ENCODE measurements at regions not wholly inside any gene's neighbourhood (a gene's known extent, or its start where the extent isn't known, plus 50 kb on each side); places are given as distances from the start of the nearest gene placed in this dataset.

GRCh38 chr13:103976371-103976770 lies 910.2 kb upstream of the SLC10A2 start:
- no peak for DNase-seq (ENCODE audit: low read depth in 1 of 2, low spot score in 1 of 2)

GRCh38 chr13:103973740-103974139 lies 907.5 kb upstream of the SLC10A2 start:
- no peak for DNase-seq (ENCODE audit: low read depth in 1 of 2, low spot score in 1 of 2)

DNA sequence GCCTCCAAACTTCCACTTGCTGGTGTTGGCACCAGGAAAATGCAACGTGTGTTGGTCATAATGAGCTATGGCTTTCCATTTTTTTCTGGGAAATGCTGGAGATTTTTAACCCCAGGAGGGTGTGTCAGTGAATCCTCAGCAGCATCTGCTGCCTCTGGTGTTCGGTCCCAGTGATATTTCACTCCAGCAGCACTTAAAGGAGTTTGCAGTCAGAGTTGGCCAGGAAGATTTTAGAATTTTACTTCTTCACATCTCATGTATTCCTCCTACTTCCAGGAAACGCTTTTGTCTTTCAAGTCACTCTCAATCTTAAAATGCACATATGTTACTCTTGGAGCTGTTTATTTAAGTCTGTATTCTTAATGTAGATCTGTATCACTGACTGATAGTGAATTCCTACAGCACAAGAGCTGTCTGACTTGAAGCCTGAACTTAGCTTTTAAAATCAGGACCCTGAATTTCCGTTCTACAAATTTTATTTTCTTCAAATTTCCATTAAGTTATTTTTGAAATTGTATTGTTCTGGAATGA lies 903.4 kb upstream of the SLC10A2 start:
- no peak for DNase-seq (ENCODE audit: low read depth in 1 of 2, low spot score in 1 of 2)

GRCh38 chr13:103965506-103966243 lies 899.5 kb upstream of the SLC10A2 start:
- DNase-seq (ENCODE audit: low read depth in 1 of 2, low spot score in 1 of 2): no peak

DNA sequence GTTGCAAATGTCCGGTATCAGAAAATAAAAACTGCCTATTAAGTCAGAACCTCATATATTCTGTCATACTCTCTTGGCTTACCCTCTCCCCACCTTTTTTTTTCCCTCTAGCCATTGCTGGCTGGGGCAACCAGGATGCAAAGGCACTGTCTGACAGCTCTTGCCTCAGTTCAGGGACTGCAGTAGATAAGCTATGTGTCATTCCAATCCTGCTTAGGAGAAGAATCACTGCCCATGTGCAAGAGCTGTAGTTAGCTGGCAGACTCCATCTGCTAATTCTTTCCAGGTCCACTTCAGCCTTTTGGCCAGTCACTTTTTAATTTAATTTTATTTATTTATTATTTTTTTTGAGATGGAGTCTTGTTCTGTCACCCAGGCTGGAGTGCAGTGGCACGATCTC lies 895.6 kb upstream of the SLC10A2 start:
- DNase-seq (ENCODE audit: low read depth in 1 of 2, low spot score in 1 of 2): no peak

GRCh38 chr13:103961129-103961528 lies 894.9 kb upstream of the SLC10A2 start:
- DNase-seq (ENCODE audit: low read depth in 1 of 2, low spot score in 1 of 2): no peak

DNA sequence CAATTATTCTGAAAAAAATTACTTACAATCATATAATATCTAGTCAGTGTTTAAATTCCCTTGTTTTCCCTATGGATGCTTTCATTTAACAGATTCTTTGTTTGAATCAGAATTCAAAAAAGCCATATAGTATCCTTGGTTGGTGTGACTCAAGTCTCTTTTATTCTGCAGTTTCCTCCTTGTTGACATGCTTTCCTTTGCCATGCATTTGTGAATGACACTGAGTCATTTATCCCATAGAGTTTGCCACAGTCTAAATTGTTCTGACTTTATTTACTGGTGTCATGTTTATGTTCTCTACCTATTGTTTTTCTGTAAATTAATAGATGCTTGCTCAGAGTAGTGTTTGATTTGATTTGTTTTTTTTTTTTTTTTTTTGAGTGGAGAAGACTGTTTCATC lies 893.8 kb upstream of the SLC10A2 start:
- DNase-seq (ENCODE audit: low read depth in 1 of 2, low spot score in 1 of 2): no peak

DNA sequence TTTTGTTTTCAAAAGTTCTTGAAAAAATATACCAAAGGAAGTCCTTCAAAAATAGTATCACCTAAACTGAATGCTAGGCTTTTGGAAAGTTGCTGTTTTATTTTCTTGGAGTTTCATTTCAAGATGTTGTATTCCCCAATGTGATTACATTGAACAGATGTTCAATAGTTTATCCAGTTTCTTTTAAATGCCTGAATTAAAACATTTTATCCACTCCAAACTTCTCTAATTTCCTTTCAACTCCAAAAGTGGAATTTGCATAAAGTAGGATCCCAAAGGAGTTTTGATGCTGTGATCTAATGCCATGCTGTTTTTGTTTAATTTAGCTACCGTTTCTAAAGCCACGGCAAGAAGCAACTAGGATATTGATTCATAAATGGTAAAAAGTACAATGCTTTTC lies 892.5 kb upstream of the SLC10A2 start:
- DNase-seq (ENCODE audit: low read depth in 1 of 2, low spot score in 1 of 2): no peak

GRCh38 chr13:103957939-103958338 lies 891.7 kb upstream of the SLC10A2 start:
- DNase-seq (ENCODE audit: low read depth in 1 of 2, low spot score in 1 of 2): no peak

DNA sequence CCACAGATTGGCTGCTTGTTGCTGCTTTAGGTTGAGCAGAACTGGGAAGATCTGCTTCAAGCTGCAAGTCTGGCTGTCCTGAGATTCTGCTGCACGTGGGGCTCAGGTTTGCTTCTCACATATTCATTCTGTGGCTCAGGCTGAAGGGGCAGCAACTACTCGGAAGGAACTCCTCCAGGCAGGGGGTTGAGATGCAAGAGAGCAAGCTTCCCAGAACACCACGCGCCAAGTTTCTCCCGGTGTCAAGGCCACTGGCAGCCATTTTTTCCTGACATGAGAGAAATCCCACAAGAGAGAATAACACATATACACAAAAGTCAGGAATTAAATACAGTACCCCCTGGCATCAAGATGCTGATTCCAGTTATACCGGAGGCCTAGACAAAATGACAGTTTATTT lies 887.6 kb upstream of the SLC10A2 start:
- DNase-seq (ENCODE audit: low read depth in 1 of 2, low spot score in 1 of 2): no peak

GRCh38 chr13:103952183-103952582 lies 886.0 kb upstream of the SLC10A2 start:
- no peak for DNase-seq (ENCODE audit: low read depth in 1 of 2, low spot score in 1 of 2)

- DNase-seq (ENCODE audit: low read depth in 1 of 2, low spot score in 1 of 2): no peak
These were observed 882.2 kb upstream of the SLC10A2 start for GRCh38 chr13:103948426-103948825.

- DNase-seq (ENCODE audit: low read depth in 1 of 2, low spot score in 1 of 2): no peak
These were observed 879.6 kb upstream of the SLC10A2 start for GRCh38 chr13:103945836-103946235.

DNA sequence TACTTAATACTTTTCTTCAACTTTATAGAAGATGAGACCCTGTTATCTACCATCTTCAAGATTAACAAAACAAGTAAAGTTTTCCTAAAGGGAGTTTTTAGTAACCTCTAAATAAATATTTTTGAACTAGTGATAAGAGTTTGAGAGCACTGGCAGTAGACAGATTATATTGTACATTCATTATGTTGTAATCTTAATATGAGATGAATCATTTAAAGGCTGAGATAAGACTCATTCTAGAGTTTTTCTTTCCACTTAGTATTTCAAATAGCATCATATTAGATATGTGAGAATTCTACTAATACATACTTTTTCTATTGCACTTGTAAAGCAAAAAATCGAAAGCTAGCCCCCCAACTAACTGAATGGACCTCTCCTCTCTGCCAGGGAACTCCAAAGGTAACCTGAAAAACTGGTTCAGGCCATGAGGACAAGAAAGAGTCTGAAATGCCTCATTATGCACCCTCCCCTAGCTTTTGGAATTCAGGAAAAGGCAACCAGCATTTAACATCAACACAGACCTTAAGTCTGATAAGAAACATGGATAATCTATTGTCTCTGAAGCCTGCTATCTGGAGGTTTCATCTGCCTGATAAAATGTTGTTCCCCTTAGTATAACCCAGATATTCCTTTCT lies 875.4 kb upstream of the SLC10A2 start:
- DNase-seq (ENCODE audit: low read depth in 1 of 2, low spot score in 1 of 2): no peak

GRCh38 chr13:103935117-103935516 lies 868.9 kb upstream of the SLC10A2 start:
- DNase-seq (ENCODE audit: low read depth in 1 of 2, low spot score in 1 of 2): no peak

- no peak for DNase-seq (ENCODE audit: low read depth in 1 of 2, low spot score in 1 of 2)
These were observed 865.7 kb upstream of the SLC10A2 start for GRCh38 chr13:103931885-103932284.

DNA sequence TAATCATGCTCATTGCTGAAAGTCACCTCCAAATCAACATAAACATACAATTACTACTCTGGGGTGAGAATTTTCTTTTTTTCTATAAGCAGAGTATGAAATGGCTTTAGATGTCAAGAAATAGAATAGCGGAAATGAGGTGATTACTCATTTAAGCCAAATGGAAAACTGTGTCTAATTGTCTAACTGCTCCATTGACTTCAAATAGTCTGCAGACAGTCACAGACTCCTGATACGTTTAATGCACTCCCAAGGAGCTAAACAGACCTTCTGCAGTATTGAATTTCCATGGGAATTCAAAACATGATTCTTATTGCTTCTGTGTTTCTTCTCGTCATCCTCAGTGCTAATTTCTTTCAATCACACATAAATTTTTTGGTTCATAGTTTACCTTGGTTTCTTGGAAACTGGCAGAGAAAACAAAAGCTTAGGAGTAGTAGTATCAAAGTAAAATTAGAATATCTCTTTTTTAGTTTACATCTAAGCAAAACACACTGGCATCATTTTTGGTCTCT lies 865.2 kb upstream of the SLC10A2 start:
- DNase-seq (ENCODE audit: low read depth in 1 of 2, low spot score in 1 of 2): no peak

GRCh38 chr13:103926118-103926517 lies 859.9 kb upstream of the SLC10A2 start:
- DNase-seq (ENCODE audit: low read depth in 1 of 2, low spot score in 1 of 2): no peak

DNA sequence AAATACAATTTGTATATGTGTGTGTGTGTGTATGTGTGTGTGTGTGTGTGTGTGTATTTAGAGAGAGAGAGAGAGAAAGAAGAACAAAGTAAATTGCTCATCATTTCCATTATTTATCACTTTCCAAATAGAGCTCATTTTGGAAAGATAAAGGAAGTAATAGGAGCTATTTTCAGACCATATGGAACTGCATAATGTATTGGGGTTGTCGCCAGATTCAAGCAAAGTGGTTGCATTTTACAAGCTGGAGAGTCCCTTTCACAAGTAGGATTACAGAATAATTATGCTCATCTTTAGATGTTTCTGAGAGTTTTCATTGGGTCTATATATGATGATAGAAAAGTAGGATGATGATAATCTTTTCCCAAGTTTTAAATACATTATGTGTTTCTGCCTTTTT lies 842.7 kb upstream of the SLC10A2 start:
- DNase-seq (ENCODE audit: low read depth in 1 of 2, low spot score in 1 of 2): no peak

GRCh38 chr13:103908274-103908673 lies 842.1 kb upstream of the SLC10A2 start:
- DNase-seq (ENCODE audit: low read depth in 1 of 2, low spot score in 1 of 2): no peak

DNA sequence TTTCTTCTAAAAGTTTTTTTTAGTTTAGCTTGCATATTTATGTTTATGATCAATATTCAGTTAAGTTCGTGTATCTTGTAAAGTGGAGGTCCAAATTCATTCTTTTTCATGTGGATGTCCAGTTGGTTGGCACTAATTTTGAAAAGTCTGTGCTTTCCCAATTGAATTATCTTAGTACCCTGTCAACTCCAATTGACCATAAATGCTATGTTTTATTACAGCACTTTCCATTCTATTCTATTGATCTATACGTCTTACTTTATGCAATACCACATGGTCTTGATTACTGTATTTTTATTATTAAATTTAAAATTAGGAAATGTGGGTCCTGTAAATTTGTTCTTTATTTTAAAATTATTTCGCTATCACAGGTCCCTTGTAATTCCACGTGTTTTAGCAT lies 837.6 kb upstream of the SLC10A2 start:
- no peak for DNase-seq (ENCODE audit: low read depth in 1 of 2, low spot score in 1 of 2)

DNA sequence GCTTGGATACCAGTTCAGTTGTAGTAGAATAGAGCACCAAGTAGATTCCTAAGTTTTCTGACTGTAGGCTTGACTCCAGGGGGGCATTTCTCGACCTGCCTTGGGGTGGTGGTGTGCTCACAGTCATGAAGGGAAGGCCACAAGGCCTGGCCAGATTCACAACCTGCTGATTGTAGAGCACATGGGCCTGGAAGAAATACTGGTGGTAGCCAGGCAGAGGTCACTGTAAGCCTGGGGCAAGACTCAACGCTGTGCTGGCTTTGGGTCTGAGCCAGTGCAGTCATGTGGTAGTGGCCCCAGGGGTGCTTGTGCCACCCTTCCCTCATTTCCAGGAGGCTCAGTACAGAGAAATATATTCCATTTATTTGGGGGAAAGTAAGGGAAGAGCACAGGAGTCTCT lies 832.3 kb upstream of the SLC10A2 start:
- DNase-seq (ENCODE audit: low read depth in 1 of 2, low spot score in 1 of 2): no peak
